HepG2 (cell line): ENCODE measurements at regions not wholly inside any gene's neighbourhood (a gene's known extent, or its start where the extent isn't known, plus 50 kb on each side); places are given as distances from the start of the nearest gene placed in this dataset.

Experiments
- ATAC-seq: fragments of 200-7000 bp; cut with Tn5 transposase; 3 replicates; pipeline ENCODE4 v1.9.1; 2020; ENCODE audit warnings: mild to moderate bottlenecking, moderate library complexity
- BruUV-seq: library from RNA; stranded (reverse); fragments of 400-500 nt; replicated peaks from 2 replicates; lab custom pipeline; 2021; lab: Mats Ljungman, UMichigan
- CTCF ChIA-PET: fragments of 300-600 bp; formaldehyde crosslinking; extraction: SDS; loops from one replicate; lab custom pipeline; 2021; ENCODE audit warnings: low total read pairs, inconsistent platforms, low intra/inter-chr PET ratio; lab: Yijun Ruan, JAX
- POLR2A ChIA-PET: fragments of 350-600 bp; sonication (Branson Sonifier 250); formaldehyde crosslinking; loops from one replicate; lab custom pipeline; 2020; ENCODE audit warnings: antibody characterized with exemption, inconsistent platforms; lab: Yijun Ruan, JAX
- DNase-seq: peaks from one replicate; pipeline ENCODE4 v3.0.0-alpha.2; 2015; ENCODE audit warnings: low spot score
- FAIRE-seq: peaks from 3 replicates; lab custom pipeline; 2011; peaks lifted over from hg19 to GRCh38; lab: Jason Lieb, UNC
- H2AFZ ChIP-seq: one replicate; pipeline ENCODE4 v1.6.1; 2011; ENCODE audit warnings: low read length, inconsistent platforms
- H3K27ac ChIP-seq: fragments of 300-600 bp; 3 replicates; pipeline ENCODE4 v1.8.0; 2011; ENCODE audit warnings: mixed run types, mild to moderate bottlenecking, mixed read lengths, low read length, inconsistent platforms; ENCODE audit not compliant: insufficient read depth; ENCODE audit errors: extremely low read length
- H3K27me3 ChIP-seq, 2 experiments: fragments of 200-600 bp in 1 of 2; 2 replicates in 1 of 2; 3 replicates in 1 of 2; pipeline versions ENCODE4 v1.6.0 to v1.8.0; 2011; ENCODE audit warnings: low read length in 2 of 2, mild to moderate bottlenecking in 2 of 2, moderate library complexity in 2 of 2, inconsistent platforms in 1 of 2; ENCODE audit not compliant: insufficient read depth in 2 of 2, control insufficient read depth in 1 of 2
- H3K36me3 ChIP-seq, 2 experiments: fragments of 200-600 bp in 1 of 2; replicated peaks in 1 of 2; 2 replicates in 1 of 2; 3 replicates in 1 of 2; pipeline versions ENCODE4 v1.5.1 to v1.8.0; 2011; ENCODE audit warnings: low read length in 2 of 2, inconsistent platforms in 1 of 2; ENCODE audit not compliant: insufficient read depth in 2 of 2, control insufficient read depth in 1 of 2
- H3K4me1 ChIP-seq: 2 replicates; pipeline ENCODE4 v1.5.1; 2012; ENCODE audit warnings: low read length, inconsistent platforms; ENCODE audit not compliant: insufficient read depth
- H3K4me2 ChIP-seq: 2 replicates; pipeline ENCODE4 v1.6.0; 2011; ENCODE audit warnings: low read depth, low read length, inconsistent platforms
- H3K4me3 ChIP-seq, 3 experiments: fragments of 200-600 bp in 1 of 3; sonication (generic), shearing (Covaris generic) in 1 of 3; replicated peaks in 1 of 3; 2 replicates each; pipeline ENCODE4 v1.5.1; 2011 to 2016; ENCODE audit warnings: low read length in 3 of 3, inconsistent platforms in 2 of 3, low read depth in 2 of 3, mild to moderate bottlenecking in 2 of 3, control low read depth in 1 of 3, mixed read lengths in 1 of 3; ENCODE audit not compliant: insufficient read depth in 1 of 3
- H3K79me2 ChIP-seq: one replicate; pipeline ENCODE4 v1.6.1; 2011; ENCODE audit warnings: low read length, inconsistent platforms; ENCODE audit not compliant: insufficient read depth
- H3K9ac ChIP-seq: 2 replicates; pipeline ENCODE4 v1.6.0; 2011; ENCODE audit warnings: mild to moderate bottlenecking, low read depth, low read length, inconsistent platforms; ENCODE audit not compliant: insufficient read depth
- H3K9me3 ChIP-seq: 2 replicates; pipeline ENCODE4 v1.5.1; 2012; ENCODE audit warnings: mild to moderate bottlenecking, low read length
- H4K20me1 ChIP-seq: 2 replicates; pipeline ENCODE4 v1.6.0; 2011; ENCODE audit warnings: inconsistent platforms, mild to moderate bottlenecking, low read length, moderate library complexity; ENCODE audit not compliant: insufficient read depth
- ETV6 ChIP-seq: sonication (generic); formaldehyde crosslinking; conservative IDR thresholded peaks from 2 replicates; pipeline ENCODE4 v1.4.0; 2020; ENCODE audit warnings: missing genetic modification reagents
- MTA1 ChIP-seq: sonication (generic); formaldehyde crosslinking; IDR thresholded peaks from 2 replicates; pipeline ENCODE4 v1.4.0; 2020; ENCODE audit warnings: missing genetic modification reagents, mild to moderate bottlenecking, borderline replicate concordance
- PRMT3 ChIP-seq: sonication (generic); formaldehyde crosslinking; IDR thresholded peaks from 2 replicates; pipeline ENCODE4 v1.8.1; 2022; ENCODE audit warnings: low read depth, mild to moderate bottlenecking, moderate library complexity, missing genetic modification reagents, borderline replicate concordance
- USF2 ChIP-seq, 2 experiments: sonication (generic) in 1 of 2; formaldehyde crosslinking in 1 of 2; IDR thresholded peaks; 2 replicates each; pipeline versions ENCODE4 v1.5.1 to v1.6.1; 2011 to 2020; ENCODE audit warnings: borderline replicate concordance in 1 of 2, low read depth in 1 of 2, low read length in 1 of 2, mild to moderate bottlenecking in 1 of 2, missing genetic modification reagents in 1 of 2, moderate library complexity in 1 of 2
- ZBTB3 ChIP-seq: sonication (generic); formaldehyde crosslinking; IDR thresholded peaks from 2 replicates; pipeline ENCODE4 v1.4.0; 2020; ENCODE audit warnings: low read depth, mild to moderate bottlenecking, moderate library complexity, missing genetic modification reagents, borderline replicate concordance
- ZFP36L2 ChIP-seq: sonication (generic); formaldehyde crosslinking; IDR thresholded peaks from 2 replicates; pipeline ENCODE4 v1.4.0; 2020; ENCODE audit warnings: missing genetic modification reagents
- ZNF282 ChIP-seq: fragments of 450-650 bp; IDR thresholded peaks from 2 replicates; pipeline ENCODE4 v1.6.1; 2018; ENCODE audit not compliant: partially characterized antibody
- ZNF354B ChIP-seq: sonication (generic); formaldehyde crosslinking; IDR thresholded peaks from 2 replicates; pipeline ENCODE4 v1.8.0; 2022; ENCODE audit warnings: mild to moderate bottlenecking, missing genetic modification reagents
- ZNF468 ChIP-seq: sonication (generic); formaldehyde crosslinking; IDR thresholded peaks from 2 replicates; pipeline ENCODE4 v1.8.0; 2022; ENCODE audit warnings: mild to moderate bottlenecking, moderate library complexity, missing genetic modification reagents
- WGBS: methylation state at CpG from one replicate; pipeline ENCODE4 v1.1.6; 2017; ENCODE audit warnings: low lambda C conversion rate; 5-methylcytosine and 5-hydroxymethylcytosine counted together
- in situ Hi-C: cut with HindIII; loops from 2 replicates; pipeline ENCODE4 v1.10.0; 2017; ENCODE audit warnings: low pct_unique_long_range_greater_than_20kb; ENCODE audit not compliant: extremely low pct_ligation_motif_present
- intact Hi-C: fragments of 100-400 bp; cut with micrococcal nuclease; formaldehyde crosslinking; loops from one replicate; pipeline ENCODE4 v1.10.0; 2022; ENCODE audit not compliant: unreplicated experiment

DNA sequence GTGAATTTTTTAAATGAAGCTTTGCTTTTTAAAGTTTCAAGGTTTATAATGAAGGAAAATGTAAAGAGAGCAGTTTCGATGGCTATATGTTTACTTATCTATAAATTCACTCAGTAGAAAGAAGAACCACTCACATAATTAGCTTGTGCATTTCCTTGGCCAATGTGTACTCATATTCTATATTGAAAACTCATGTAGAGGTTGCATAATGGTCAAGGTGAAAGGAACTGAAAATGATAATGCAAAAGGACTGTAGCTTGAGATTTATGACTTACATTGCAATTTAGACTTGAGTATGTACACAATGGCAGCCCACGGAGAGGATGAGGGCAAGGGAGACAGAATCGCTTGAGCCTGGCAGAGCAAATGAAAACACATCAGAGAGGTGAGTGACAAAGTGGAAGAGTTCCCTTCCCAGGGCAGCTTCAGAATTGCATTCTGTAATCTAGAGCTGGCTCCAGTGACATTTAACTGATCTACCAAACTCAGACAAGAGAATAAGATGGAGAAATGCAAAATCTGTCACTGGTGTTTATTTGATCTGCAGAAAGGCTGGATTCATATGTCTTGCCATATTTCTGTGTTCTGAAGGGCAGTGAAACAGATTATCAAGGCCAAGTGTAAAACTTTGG, 191.8 kb downstream of the TMEM200A start:
- in situ Hi-C loops (no loop called here), intact Hi-C loops (no loop called here)
- FAIRE-seq (no peak), ATAC-seq (no peak), DNase-seq (no peak)
- Histone ChIP-seq H2AFZ (no peak overlapping the region), H4K20me1 (no peaks in the 10 kb centered on the region), H3K4me3 (no peak overlapping the region), H3K27ac (no peak overlapping the region), H3K36me3 (no peaks in the 10 kb centered on the region), H3K27me3 (0 out of 5 replicates have a peak, but pooled peaks cover 0 to 3% of the 10 kb centered on the region in 2 experiments), H3K4me1 (no peaks in the 10 kb centered on the region), H3K4me2 (no peak overlapping the region), H3K79me2 (no peaks in the 10 kb centered on the region), H3K9ac (no peak overlapping the region), H3K9me3 (no peaks in the 10 kb centered on the region)
- 26% methylated on average over 3 of the region's 3 CpGs for WGBS
- POLR2A ChIA-PET = no interaction called here
- TF ChIP-seq ZNF468 (CRISPR knock-in tag) (no peak), ZBTB3 (no peak), MTA1 (CRISPR knock-in tag) (no peak), PRMT3 (CRISPR knock-in tag) (no peak), ZFP36L2 (CRISPR knock-in tag) (no peak), ZNF354B (no peak), USF2 (IDR thresholded peaks at IDR 0.05; ENCODE audit: low read depth, low read length) (no peak), USF2 (CRISPR knock-in tag; IDR thresholded peaks at IDR 0.05; ENCODE audit: borderline replicate concordance) (no peak), ETV6 (CRISPR knock-in tag) (no peak), ZNF282 (no peak)
- no TSS peak for BruUV-seq
- CTCF ChIA-PET = no interaction called here
